Stimulated activated naive CD8-positive, alpha-beta T cell treated with anti-CD3 and anti-CD28 coated beads, Interleukin-15, amount 100 ng/mL, for 72 hours (primary cell): ENCODE measurements at regions not wholly inside any gene's neighbourhood (a gene's known extent, or its start where the extent isn't known, plus 50 kb on each side); places are given as distances from the start of the nearest gene placed in this dataset.
A peak's percentile ranks its signal among the peaks of the same experiment; 100 is the strongest.
"Not testable (repeated sequence)": the region's sequence is repeated elsewhere in the genome, so short reads cannot be mapped to it uniquely, and the experiment has no call there.

Source experiments
- ATAC-seq: fragments of 150-1000 bp; cut with Tn5 transposase; 2 replicates; pipeline ENCODE4 v1.10.0; 2021; ENCODE audit warnings: mild to moderate bottlenecking, moderate library complexity
- DNase-seq, 2 donors: peaks; one replicate each; pipeline ENCODE4 v3.0.0; 2021 to 2022
- H3K27ac Mint-ChIP-seq, 2 donors: one replicate each; pipeline ENCODE4 v1.8.0; 2022; ENCODE audit warnings: mild to moderate bottlenecking in 2 of 2, mixed read lengths in 2 of 2, moderate library complexity in 2 of 2
- H3K27me3 Mint-ChIP-seq: one replicate; pipeline ENCODE4 v1.8.0; 2022; ENCODE audit warnings: mixed read lengths
- H3K4me1 Mint-ChIP-seq: one replicate; pipeline ENCODE4 v1.8.0; 2022; ENCODE audit warnings: mild to moderate bottlenecking, mixed read lengths
- H3K4me3 Mint-ChIP-seq, 2 donors: one replicate each; pipeline ENCODE4 v1.8.0; 2022; ENCODE audit warnings: mild to moderate bottlenecking in 2 of 2, mixed read lengths in 2 of 2, moderate library complexity in 1 of 2
- H3K9me3 Mint-ChIP-seq, 2 donors: one replicate each; pipeline ENCODE4 v1.8.0; 2022; ENCODE audit warnings: mixed read lengths in 2 of 2

GRCh38 chr4:147108409-147108808, 162.7 kb upstream of the TTC29 start:
- ATAC-seq = no peak
- Mint-ChIP-seq H3K27me3 (peaks cover 15% of the 10 kb centered on the region), H3K4me1 (no peaks in the 10 kb centered on the region), H3K27ac (no peak overlapping the region), H3K4me3 (no peak overlapping the region), H3K9me3 (peaks cover 0 to 3% of the 10 kb centered on the region in 2 donors)
- no peak for DNase-seq

- H3K27ac Mint-ChIP-seq = no peak overlapping the region
- ATAC-seq (no peak), DNase-seq (no peak)
- H3K27me3 Mint-ChIP-seq = peaks cover 13% of the 10 kb centered on the region
- H3K4me3 Mint-ChIP-seq = no peak overlapping the region
- peaks cover 6 to 8% of the 10 kb centered on the region in 2 donors for H3K9me3 Mint-ChIP-seq
- no peaks in the 10 kb centered on the region for H3K4me1 Mint-ChIP-seq
Observed at GRCh38 chr4:147109800-147110199, 164.1 kb upstream of the TTC29 start.

- no peaks in the 10 kb centered on the region for H3K4me1 Mint-ChIP-seq
- H3K27ac Mint-ChIP-seq = no peak overlapping the region
- ATAC-seq (no peak), DNase-seq (no peak)
- H3K27me3 Mint-ChIP-seq = peaks cover 4% of the 10 kb centered on the region
- H3K9me3 Mint-ChIP-seq = peaks cover 8 to 15% of the 10 kb centered on the region in 2 donors
- H3K4me3 Mint-ChIP-seq = no peak overlapping the region
Observed at GRCh38 chr4:147110473-147111367, 165.1 kb upstream of the TTC29 start.

GRCh38 chr4:147112196-147112595, 166.5 kb upstream of the TTC29 start:
- not testable (repeated sequence) for H3K4me1 Mint-ChIP-seq, DNase-seq, H3K27ac Mint-ChIP-seq, H3K27me3 Mint-ChIP-seq, ATAC-seq, H3K4me3 Mint-ChIP-seq
- H3K9me3 Mint-ChIP-seq = peaks cover 8 to 18% of the 10 kb centered on the region in 2 donors

GRCh38 chr4:147117431-147117830, 171.8 kb upstream of the TTC29 start:
- Mint-ChIP-seq H3K27ac (peak overlapping the region in 1 of 2 donors; percentile 72), H3K9me3 (peaks cover 8 to 18% of the 10 kb centered on the region in 2 donors), H3K4me1 (no peaks in the 10 kb centered on the region), H3K27me3 (no peaks in the 10 kb centered on the region), H3K4me3 (no peak overlapping the region)
- DNase-seq (no peak), ATAC-seq (no peak)

- Mint-ChIP-seq H3K9me3 (peaks cover 5 to 18% of the 10 kb centered on the region in 2 donors), H3K27me3 (no peaks in the 10 kb centered on the region)
Observed at GRCh38 chr4:147118528-147118927, 172.9 kb upstream of the TTC29 start.

GRCh38 chr4:147122685-147123084, 177.0 kb upstream of the TTC29 start:
- H3K27ac Mint-ChIP-seq = no peak overlapping the region
- no peak for DNase-seq
- peaks cover 0 to 4% of the 10 kb centered on the region in 2 donors for H3K9me3 Mint-ChIP-seq
- no peaks in the 10 kb centered on the region for H3K4me1 Mint-ChIP-seq
- ATAC-seq = no peak
- H3K4me3 Mint-ChIP-seq = no peak overlapping the region
- peaks cover 31% of the 10 kb centered on the region for H3K27me3 Mint-ChIP-seq

More at GRCh38 chr4:147118528-147118927, 172.9 kb upstream of the TTC29 start:
- ATAC-seq = no peak
- no peak for DNase-seq
- H3K4me1 Mint-ChIP-seq = no peaks in the 10 kb centered on the region
- no peak overlapping the region for H3K27ac Mint-ChIP-seq
- H3K4me3 Mint-ChIP-seq = no peak overlapping the region

- H3K27ac Mint-ChIP-seq = no peak overlapping the region
- DNase-seq = no peak
- ATAC-seq = no peak
- H3K4me1 Mint-ChIP-seq = no peaks in the 10 kb centered on the region
- H3K9me3 Mint-ChIP-seq = peaks cover 0 to 4% of the 10 kb centered on the region in 2 donors
- H3K27me3 Mint-ChIP-seq = peaks cover 31% of the 10 kb centered on the region
- H3K4me3 Mint-ChIP-seq = no peak overlapping the region
Observed at GRCh38 chr4:147123146-147123545, 177.5 kb upstream of the TTC29 start.

GRCh38 chr4:147128787-147129186, 183.1 kb upstream of the TTC29 start:
- H3K27ac Mint-ChIP-seq = no peak overlapping the region
- DNase-seq (no peak), ATAC-seq (no peak)
- no peak overlapping the region for H3K4me3 Mint-ChIP-seq
- peaks cover 30% of the 10 kb centered on the region for H3K27me3 Mint-ChIP-seq
- peaks cover 0 to 4% of the 10 kb centered on the region in 2 donors for H3K9me3 Mint-ChIP-seq
- H3K4me1 Mint-ChIP-seq = no peaks in the 10 kb centered on the region

- peaks cover 0 to 4% of the 10 kb centered on the region in 2 donors for H3K9me3 Mint-ChIP-seq
- no peak overlapping the region for H3K27ac Mint-ChIP-seq
- no peak overlapping the region for H3K4me3 Mint-ChIP-seq
- H3K4me1 Mint-ChIP-seq = no peaks in the 10 kb centered on the region
- peaks cover 23% of the 10 kb centered on the region for H3K27me3 Mint-ChIP-seq
- DNase-seq = no peak
- ATAC-seq = no peak
Observed at GRCh38 chr4:147129687-147130086, 184.0 kb upstream of the TTC29 start.

GRCh38 chr4:147134536-147135210, 189.0 kb upstream of the TTC29 start:
- Mint-ChIP-seq H3K4me1 (no peaks in the 10 kb centered on the region), H3K27me3 (peaks cover 8% of the 10 kb centered on the region), H3K27ac (no peak overlapping the region), H3K4me3 (no peak overlapping the region), H3K9me3 (no peaks in the 10 kb centered on the region)
- no peak for DNase-seq
- ATAC-seq = no peak

GRCh38 chr4:147136310-147136709, 190.6 kb upstream of the TTC29 start:
- Mint-ChIP-seq H3K9me3 (no peaks in the 10 kb centered on the region), H3K4me3 (no peak overlapping the region), H3K4me1 (no peaks in the 10 kb centered on the region), H3K27me3 (peaks cover 8% of the 10 kb centered on the region), H3K27ac (no peak overlapping the region)
- ATAC-seq (no peak), DNase-seq (no peak)

- ATAC-seq = no peak
- Mint-ChIP-seq H3K9me3 (no peaks in the 10 kb centered on the region), H3K4me1 (no peaks in the 10 kb centered on the region), H3K4me3 (no peak overlapping the region), H3K27ac (no peak overlapping the region), H3K27me3 (peaks cover 8% of the 10 kb centered on the region)
- no peak for DNase-seq
Observed at GRCh38 chr4:147136751-147137150, 191.1 kb upstream of the TTC29 start.

GRCh38 chr4:147137280-147137679, 191.6 kb upstream of the TTC29 start:
- no peaks in the 10 kb centered on the region for H3K9me3 Mint-ChIP-seq
- DNase-seq = no peak
- no peak overlapping the region for H3K4me3 Mint-ChIP-seq
- H3K27ac Mint-ChIP-seq = peak overlapping the region in 1 of 2 donors; percentile 19
- no peak for ATAC-seq
- H3K4me1 Mint-ChIP-seq = no peaks in the 10 kb centered on the region
- H3K27me3 Mint-ChIP-seq = peaks cover 8% of the 10 kb centered on the region

- Mint-ChIP-seq H3K4me3 (no peak overlapping the region), H3K27ac (no peak overlapping the region)
- DNase-seq = no peak
Observed at GRCh38 chr4:147138171-147138570, 192.5 kb upstream of the TTC29 start.

More at GRCh38 chr4:147138171-147138570, 192.5 kb upstream of the TTC29 start:
- Mint-ChIP-seq H3K9me3 (no peaks in the 10 kb centered on the region), H3K27me3 (peaks cover 8% of the 10 kb centered on the region), H3K4me1 (no peaks in the 10 kb centered on the region)
- ATAC-seq = no peak
